Panc1 (cell line): ENCODE measurements at regions not wholly inside any gene's neighbourhood (a gene's known extent, or its start where the extent isn't known, plus 50 kb on each side); places are given as distances from the start of the nearest gene placed in this dataset.

Experiments
- ATAC-seq: fragments of 200-7000 bp; cut with Tn5 transposase; 2 replicates; pipeline ENCODE4 v1.9.1; 2020; ENCODE audit warnings: mild to moderate bottlenecking, moderate library complexity
- BruUV-seq: library from RNA; stranded (reverse); fragments of 400-500 nt; replicated peaks from 2 replicates; lab custom pipeline; 2021; lab: Mats Ljungman, UMichigan
- CTCF ChIA-PET: fragments of 300-600 bp; sonication (Branson Sonifier 250); formaldehyde crosslinking; loops from one replicate; lab custom pipeline; 2022; ENCODE audit warnings: antibody characterized with exemption; lab: Charles Lee
- POLR2A ChIA-PET: fragments of 300-600 bp; sonication (Branson Sonifier 250); formaldehyde crosslinking; loops from one replicate; lab custom pipeline; 2022; ENCODE audit warnings: antibody characterized with exemption; lab: Charles Lee
- DNase-seq: peaks from one replicate; pipeline ENCODE4 v3.0.0-alpha.2; 2010; ENCODE audit warnings: low read depth, low spot score
- H3K27ac ChIP-seq: 2 replicates; pipeline ENCODE4 v1.5.1; 2011; ENCODE audit warnings: mild to moderate bottlenecking, low read length, inconsistent platforms
- H3K27me3 ChIP-seq: fragments of 200-500 bp; sonication (Bioruptor generic); 2 replicates; pipeline ENCODE4 v1.6.0; 2014; ENCODE audit warnings: low read length, inconsistent platforms; ENCODE audit not compliant: control insufficient read depth, insufficient read depth
- H3K36me3 ChIP-seq: fragments of 200-500 bp; sonication (Bioruptor generic); 2 replicates; pipeline ENCODE4 v1.5.1; 2014; ENCODE audit warnings: inconsistent platforms, mild to moderate bottlenecking, low read length, moderate library complexity; ENCODE audit not compliant: control insufficient read depth, insufficient read depth
- H3K4me1 ChIP-seq: 2 replicates; pipeline ENCODE4 v1.5.1; 2011; ENCODE audit warnings: inconsistent platforms, mild to moderate bottlenecking, low read length, moderate library complexity; ENCODE audit not compliant: control insufficient read depth, insufficient read depth
- H3K4me3 ChIP-seq, 2 experiments: 2 replicates each; pipeline ENCODE4 v1.5.1; 2011 to 2012; ENCODE audit warnings: low read depth in 2 of 2, low read length in 2 of 2, mild to moderate bottlenecking in 2 of 2, inconsistent platforms in 1 of 2, moderate library complexity in 1 of 2
- H3K9me3 ChIP-seq: fragments of 200-500 bp; sonication (Bioruptor generic); 2 replicates; pipeline ENCODE4 v1.5.1; 2014; ENCODE audit warnings: low read depth, mild to moderate bottlenecking, inconsistent platforms, low read length, moderate library complexity; ENCODE audit not compliant: control insufficient read depth, insufficient read depth
- CTCF ChIP-seq: fragments of 450-650 bp; IDR thresholded peaks from 2 replicates; pipeline ENCODE4 v1.5.1; 2017; ENCODE audit warnings: mild to moderate bottlenecking
- POLR2AphosphoS5 ChIP-seq: IDR thresholded peaks from 2 replicates; pipeline ENCODE4 v1.6.1; 2012; ENCODE audit warnings: mild to moderate bottlenecking, low read depth, low read length, moderate library complexity
- REST ChIP-seq, 2 experiments: IDR thresholded peaks; 2 replicates each; pipeline ENCODE4 v1.6.1; 2011 to 2012; ENCODE audit warnings: low read depth in 2 of 2, control low read depth in 1 of 2, low read length in 1 of 2, mild to moderate bottlenecking in 1 of 2, moderate library complexity in 1 of 2; ENCODE audit not compliant: insufficient read depth in 1 of 2
- SIN3A ChIP-seq: IDR thresholded peaks from 2 replicates; pipeline ENCODE4 v1.6.1; 2012; ENCODE audit warnings: low read depth, mild to moderate bottlenecking, low read length, moderate library complexity, borderline replicate concordance; ENCODE audit not compliant: insufficient read depth
- TCF7L2 ChIP-seq: IDR thresholded peaks from 2 replicates; pipeline ENCODE4 v1.6.1; 2011; ENCODE audit warnings: mild to moderate bottlenecking, low read depth, low read length, inconsistent platforms
- in situ Hi-C: cut with HindIII; loops from 2 replicates; pipeline ENCODE4 v1.10.0; 2016; ENCODE audit warnings: low sequenced_read_pairs, low pct_unique_long_range_greater_than_20kb
- intact Hi-C: fragments of 100-400 bp; cut with micrococcal nuclease; formaldehyde crosslinking; loops from one replicate; pipeline ENCODE4 v1.10.0; 2022; ENCODE audit not compliant: unreplicated experiment

DNA sequence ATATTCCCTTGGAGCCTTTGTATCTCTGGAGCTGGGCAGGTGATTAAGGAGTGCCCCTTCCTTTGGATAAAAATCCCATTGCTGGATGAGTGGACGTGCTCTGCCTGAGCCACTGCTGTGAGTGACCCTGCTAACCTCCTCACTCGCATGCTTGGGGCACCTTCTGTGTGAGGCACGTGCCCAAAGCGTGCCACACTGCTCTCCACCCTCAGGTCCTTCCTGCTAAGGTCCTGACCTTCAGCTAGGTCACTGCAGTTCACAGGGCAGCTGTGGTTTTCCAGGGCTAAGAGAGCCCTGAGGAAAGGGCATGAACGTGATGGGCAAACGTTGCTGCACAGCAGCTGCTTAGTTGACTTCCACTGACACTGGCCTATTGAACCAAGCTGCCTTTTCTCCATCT is 204.4 kb upstream of the COBL start:
- no peak for DNase-seq
- CTCF ChIA-PET = no interaction called here

GRCh38 chr7:51518646-51519045 is 202.0 kb upstream of the COBL start:
- BruUV-seq = no TSS peak
- H3K9me3 ChIP-seq = no peaks in the 10 kb centered on the region
- ChIA-PET POLR2A (no interaction called here), CTCF (no interaction called here)
- H3K27me3 ChIP-seq = no peaks in the 10 kb centered on the region
- no peak overlapping the region for H3K27ac ChIP-seq
- no peak for DNase-seq
- no peak for ATAC-seq
- H3K36me3 ChIP-seq = no peaks in the 10 kb centered on the region
- no peak for TF ChIP-seq POLR2AphosphoS5
- TF ChIP-seq SIN3A = no peak
- no peak for TF ChIP-seq TCF7L2
- no peak for TF ChIP-seq CTCF
- no peak for TF ChIP-seq REST (IDR thresholded peaks at IDR 0.05; ENCODE audit: insufficient read depth in 1 of 2, low read depth in 2 of 2, low read length in 1 of 2)
- in situ Hi-C loops (no loop called here), intact Hi-C loops (no loop called here)
- no peak overlapping the region for H3K4me3 ChIP-seq
- no peaks in the 10 kb centered on the region for H3K4me1 ChIP-seq

More for the DNA sequence above, 204.4 kb upstream of the COBL start:
- H3K27me3 ChIP-seq = no peaks in the 10 kb centered on the region
- no TSS peak for BruUV-seq
- no peaks in the 10 kb centered on the region for H3K9me3 ChIP-seq
- H3K27ac ChIP-seq = no peak overlapping the region
- in situ Hi-C loops = no loop called here
- intact Hi-C loops = no loop called here
- TF ChIP-seq TCF7L2 (no peak), CTCF (no peak), SIN3A (no peak), POLR2AphosphoS5 (no peak), REST (IDR thresholded peaks at IDR 0.05; ENCODE audit: insufficient read depth in 1 of 2, low read depth in 2 of 2, low read length in 1 of 2) (no peak)
- POLR2A ChIA-PET = no interaction called here
- H3K36me3 ChIP-seq = no peaks in the 10 kb centered on the region
- ATAC-seq = no peak
- H3K4me3 ChIP-seq = no peak overlapping the region
- no peaks in the 10 kb centered on the region for H3K4me1 ChIP-seq
